Stimulated activated CD4-positive, alpha-beta T cell treated with anti-CD3 and anti-CD28 coated beads, Interleukin-12 subunit alpha, Interleukin-12 subunit beta, amount 100 ng/mL, for 48 hours (primary cell): ENCODE measurements at regions not wholly inside any gene's neighbourhood (a gene's known extent, or its start where the extent isn't known, plus 50 kb on each side); places are given as distances from the start of the nearest gene placed in this dataset.
"Not testable (repeated sequence)": the region's sequence is repeated elsewhere in the genome, so short reads cannot be mapped to it uniquely, and the experiment has no call there.

Source experiments
- DNase-seq, 3 donors: peaks; one replicate each; pipeline ENCODE4 v3.0.0-alpha.2; 2020; ENCODE audit warnings: low read depth in 2 of 3, low spot score in 1 of 3

DNA sequence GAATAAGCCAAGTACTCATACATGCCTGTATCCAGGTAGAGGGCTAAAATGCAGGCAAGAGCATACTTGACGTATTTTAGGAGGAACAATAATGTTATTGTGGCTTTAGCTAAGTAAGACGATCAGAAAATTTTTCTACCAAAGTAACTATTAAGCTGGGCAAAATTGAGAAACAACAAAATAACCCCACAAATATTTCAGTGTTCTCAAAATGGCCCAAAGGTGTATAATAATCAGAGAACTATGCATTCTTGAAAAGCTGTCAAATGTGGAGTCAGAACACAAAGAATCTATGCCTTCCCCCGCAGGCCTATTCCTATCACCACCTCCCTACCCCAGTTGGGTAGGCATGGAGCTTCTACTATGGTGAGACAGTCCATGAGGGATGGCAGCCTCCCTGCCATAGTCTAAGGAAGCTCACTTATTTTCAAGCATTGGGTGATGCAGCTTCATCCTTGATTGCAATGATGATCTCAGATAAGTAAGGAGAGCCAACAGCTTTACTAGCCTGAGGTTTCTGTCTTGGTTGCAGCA, 1132.5 kb upstream of the SPRY2 start:
- no peak for DNase-seq

DNA sequence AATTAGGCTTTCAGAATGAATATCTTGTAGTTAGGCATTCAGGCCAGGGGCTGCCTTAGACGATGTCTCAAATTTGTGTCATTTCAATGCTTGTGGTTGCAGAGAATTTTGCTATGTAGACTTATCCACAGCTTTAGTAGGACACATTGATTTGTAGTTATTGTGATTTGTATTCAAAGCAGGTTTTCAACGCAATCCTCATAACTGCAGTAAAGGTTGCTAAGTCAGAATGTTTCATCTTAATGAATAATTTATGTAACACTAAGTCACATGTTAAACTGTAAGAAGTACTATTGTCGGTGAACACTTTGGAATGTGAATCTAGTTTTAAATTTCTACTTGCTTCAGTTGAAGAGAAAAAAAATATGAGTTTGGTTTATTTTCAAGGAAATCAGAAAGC, 1117.2 kb upstream of the SPRY2 start:
- no peak for DNase-seq

DNA sequence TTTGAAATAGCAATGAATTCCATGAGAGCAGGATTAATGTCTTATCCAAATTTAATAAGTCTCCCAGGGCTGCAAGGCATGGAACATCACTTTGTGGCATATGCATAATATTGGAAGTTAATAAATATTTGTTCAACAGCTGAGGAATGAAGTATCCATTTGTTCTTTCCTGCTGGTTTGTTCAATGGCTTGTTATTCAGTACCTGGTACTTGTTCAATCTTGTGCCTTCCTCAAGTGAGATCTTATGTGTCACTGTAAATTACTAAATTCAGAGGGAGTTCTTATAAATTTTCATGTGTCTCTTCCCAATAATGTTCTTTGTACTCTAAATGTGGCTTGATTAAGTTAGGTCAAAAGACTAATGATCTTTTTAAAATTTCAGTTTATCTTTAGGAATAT, 1105.5 kb upstream of the SPRY2 start:
- no peak for DNase-seq

DNA sequence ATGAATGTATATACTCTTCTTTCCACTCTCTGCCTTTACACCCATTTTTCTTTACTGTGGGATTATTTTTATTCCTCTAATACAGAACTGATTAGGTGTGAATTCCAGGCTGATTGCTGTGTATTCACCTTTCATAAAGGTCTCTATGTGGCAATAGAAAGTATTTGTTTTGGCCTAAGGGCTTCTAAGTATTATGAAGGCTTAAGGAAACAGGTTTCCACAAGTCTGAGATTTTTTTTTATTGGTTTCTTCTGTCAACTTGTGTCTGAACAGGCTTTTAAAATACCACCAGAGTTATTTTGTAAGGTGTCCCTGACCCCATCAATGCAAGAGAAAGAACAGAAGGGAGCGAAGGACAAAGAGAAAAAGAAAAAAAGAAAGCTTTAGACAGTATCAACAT, 1102.0 kb upstream of the SPRY2 start:
- no peak for DNase-seq

DNA sequence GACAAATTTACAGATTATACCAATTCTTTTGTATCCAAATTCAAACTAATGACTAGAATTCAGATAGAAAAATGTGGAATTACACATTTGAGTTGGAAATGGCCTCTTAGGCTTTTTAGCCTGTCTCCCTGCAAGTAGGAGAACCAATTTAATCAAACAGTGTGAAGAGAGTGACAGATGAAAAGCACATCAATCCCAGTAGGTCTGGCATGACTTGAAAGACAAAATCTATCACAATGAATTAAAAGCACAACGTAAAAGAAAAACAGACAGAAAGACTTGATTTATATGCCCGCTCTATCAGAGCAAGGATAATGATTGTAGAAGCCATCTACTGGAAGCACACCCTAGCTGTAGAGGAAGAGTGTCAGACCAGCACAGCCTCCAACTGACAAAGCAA, 1084.4 kb upstream of the SPRY2 start:
- no peak for DNase-seq

DNA sequence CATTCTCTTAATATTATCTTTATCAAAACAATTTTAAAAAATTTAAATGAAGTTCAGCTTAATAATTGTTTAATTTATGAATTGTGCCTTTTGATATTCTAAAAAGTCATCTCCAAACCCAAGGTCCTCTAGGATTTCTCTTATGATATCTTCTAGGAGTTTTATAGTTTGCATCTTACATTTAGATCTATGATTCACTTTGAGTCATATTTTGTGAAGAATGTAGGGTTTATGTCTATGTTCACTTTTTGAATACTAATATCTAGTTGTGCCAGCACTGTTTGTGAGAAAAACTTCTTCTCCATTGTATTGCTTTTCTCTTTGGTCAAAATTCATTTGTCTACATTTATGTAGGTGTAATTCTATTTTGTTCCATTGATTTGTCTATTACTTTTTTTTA, 1068.4 kb upstream of the SPRY2 start:
- no peak for DNase-seq

DNA sequence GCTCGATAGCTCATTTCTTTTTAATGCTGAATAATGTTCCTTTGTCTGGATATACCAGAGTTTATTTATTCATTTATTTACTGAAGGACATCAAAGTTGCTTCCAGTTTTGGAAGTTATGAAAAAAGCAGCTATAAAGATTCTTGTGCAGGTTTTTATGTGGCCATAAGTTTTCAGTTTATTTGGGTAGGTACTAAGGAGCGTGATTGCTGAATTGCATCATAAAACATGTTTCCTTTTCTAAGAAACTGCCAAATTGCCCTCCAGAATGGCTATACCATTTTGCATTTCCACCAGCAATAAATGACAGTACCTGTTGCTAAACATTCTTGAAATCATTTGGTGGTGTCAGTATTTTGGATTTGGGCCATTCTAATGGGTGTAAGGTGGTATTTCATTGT, 1067.7 kb upstream of the SPRY2 start:
- no peak for DNase-seq

DNA sequence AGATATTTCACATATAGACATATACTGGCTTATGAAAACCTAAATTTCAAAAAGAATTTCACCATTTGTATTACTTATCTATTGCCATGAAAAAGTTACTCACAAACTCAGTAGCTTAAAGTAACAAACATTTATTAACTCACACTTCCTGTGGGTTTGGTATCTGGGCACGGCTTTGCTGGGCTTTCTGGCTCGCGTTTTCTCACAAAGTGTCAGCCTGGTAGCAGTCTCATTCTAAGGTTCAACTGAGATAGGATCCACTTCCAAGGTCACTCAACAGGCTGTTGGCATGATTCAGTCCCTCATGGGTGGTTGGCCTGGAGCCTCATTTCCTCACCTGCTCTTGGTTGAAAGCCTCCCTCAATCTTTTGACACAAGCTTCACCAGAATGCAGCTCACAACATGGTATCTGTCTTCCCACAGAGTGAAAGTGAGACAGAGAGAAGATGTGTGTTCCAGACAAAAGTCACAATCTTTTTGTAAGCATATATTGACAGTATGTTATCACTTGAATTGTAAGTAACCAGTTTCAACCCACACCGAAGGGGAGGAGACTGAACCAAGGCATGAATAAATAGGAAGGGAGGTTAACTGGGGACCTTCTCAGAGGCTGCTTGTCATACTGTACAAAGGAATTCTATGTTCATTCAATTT, 1065.8 kb upstream of the SPRY2 start:
- DNase-seq: no peak

DNA sequence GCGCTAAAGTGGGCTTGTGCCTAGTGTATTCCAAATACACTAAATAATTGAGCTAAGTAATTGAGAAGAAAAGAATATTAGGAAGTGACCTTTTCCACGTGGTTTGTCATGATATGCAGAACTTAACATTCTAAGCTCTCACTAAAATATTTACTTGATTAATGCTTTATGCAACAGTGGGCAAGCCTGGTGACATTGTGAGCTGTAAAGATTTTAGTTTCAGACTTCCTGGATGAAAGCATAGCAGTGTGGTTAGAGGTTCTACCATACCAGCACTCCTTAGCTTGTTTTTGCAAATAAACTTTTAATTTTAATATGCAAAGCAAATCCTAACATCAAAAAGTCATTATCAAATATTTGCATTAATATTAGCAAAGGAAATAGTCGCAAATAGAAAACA, 1065.1 kb upstream of the SPRY2 start:
- no peak for DNase-seq

DNA sequence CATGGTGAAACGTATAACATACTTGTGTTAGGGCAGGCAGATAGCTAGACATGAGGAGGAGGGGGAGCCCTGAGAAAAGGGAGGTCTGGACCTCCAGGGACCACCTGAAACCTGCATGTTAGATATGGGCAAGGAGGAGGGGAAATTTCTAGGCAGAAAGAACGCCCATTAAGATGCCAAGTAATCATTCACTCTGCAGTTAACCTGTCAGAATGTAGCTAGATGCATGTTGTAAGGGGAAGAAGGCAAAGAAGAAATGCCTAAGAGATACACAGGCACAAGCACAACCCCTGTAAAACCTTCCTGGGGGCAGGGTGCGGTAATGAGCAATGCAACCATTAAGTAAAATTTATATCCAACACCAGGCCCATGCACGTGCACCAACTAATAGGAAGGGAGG, 1055.3 kb upstream of the SPRY2 start:
- no peak for DNase-seq

DNA sequence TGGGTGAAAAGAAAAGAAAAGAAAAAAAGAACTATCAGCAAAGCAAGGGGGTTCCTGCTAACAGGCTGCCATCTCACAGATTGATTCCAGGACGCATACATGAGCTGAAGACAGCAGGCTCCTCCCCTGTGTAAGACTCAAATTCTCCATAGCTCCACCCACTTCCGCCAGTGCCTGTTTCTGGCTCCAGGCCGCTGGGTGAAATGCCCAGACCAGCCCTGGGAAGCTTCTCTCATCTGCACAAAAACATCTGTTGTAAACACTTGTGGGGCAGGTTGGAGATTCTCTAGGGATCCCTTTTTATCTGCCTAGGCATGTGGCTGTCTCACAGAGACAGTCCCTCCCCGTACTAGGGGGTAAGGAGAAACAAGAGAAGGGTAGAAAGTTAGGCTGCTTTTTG, 1054.4 kb upstream of the SPRY2 start:
- DNase-seq: no peak

DNA sequence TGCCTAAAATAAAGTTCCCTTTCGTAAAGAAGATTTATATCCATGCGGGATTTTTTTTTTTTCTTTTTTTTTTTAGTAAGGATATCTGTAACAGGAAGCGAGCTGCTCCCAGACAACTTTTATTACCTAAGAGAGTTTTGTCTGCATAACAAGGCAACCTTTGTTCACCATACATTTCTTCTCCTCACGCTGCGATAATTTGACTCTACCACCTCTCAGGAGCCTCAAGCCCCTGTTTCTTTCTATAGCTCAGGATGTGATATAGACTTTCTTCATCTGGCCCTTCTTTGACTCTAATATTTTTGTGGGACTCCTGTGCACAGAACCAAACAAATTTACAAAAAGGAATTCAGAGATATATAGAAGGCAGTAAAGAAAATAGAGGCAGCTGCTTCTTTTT, 1053.7 kb upstream of the SPRY2 start:
- no peak for DNase-seq

DNA sequence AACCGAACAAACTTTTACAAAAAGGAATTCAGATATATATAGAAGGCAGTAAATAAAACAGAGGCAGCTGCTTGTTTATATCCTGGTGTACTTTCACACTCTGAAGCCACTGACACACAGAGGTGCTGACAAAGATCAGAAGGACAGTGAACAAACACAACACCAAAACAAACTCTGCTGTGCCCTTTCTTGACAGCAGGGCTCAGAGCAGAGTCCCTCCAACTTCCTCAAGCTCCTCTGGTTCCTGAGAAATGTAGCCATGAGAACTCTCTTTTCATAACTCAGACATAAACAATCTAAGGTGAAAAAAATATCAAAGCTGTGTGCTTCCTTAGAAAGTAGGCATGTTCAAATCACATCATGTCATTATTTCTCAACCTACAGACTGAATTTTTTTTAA, 1052.8 kb upstream of the SPRY2 start:
- no peak for DNase-seq

DNA sequence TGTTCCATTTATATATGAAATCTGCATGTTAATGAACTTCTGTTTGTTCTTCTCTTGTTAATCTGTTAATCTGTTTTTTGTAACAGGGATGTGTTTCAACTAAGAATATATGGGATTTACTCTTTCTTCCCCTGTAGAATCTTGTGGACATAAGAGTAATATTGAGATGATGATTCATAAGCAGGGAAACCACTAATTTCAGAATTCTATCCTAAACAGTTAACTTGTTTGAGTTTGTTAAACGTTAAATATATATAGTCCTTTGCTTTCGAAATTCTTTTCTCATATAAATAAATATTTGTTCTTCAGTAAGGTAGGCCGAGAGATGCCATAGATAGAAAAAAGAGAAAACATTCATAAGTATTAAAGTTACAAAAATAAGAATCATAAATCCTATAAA, 1052.2 kb upstream of the SPRY2 start:
- DNase-seq: no peak

DNA sequence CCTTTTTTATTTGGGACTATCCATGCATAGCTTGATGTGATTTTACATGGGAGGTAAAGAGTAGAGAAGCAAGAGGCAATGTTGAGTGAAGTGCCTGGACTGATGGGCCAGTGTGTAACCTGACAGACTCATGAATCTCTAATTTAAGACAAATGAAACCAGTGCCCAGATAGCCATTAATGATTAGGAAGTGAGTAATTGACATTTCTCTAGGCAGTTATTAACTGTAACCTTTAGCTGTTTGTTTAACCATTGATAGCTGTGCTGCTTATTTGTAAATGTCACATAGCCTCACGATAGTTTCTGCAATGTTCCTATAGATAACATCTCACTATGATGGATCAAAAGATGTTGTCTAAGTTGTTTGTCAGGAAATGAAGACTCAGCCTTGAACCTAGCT, 1047.5 kb upstream of the SPRY2 start:
- no peak for DNase-seq

DNA sequence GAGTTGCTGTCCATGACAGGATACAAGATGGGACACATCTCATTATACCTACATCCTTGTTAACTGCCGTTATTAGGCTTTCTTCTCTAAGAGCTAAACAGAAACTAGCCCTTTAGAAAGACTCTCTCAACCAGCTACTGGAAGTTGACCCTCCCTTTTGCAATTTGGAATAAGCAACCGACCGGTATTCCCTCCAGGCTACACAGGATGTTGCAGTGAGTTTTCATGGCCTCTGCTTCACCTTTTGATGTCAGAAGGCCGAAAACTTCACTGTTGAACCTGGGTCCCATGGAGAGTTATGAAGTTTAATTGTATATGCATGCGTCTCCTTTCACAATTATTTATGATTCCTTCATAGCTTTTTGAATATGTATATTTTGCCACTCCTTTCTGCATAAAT, 1042.5 kb upstream of the SPRY2 start:
- DNase-seq: no peak

DNA sequence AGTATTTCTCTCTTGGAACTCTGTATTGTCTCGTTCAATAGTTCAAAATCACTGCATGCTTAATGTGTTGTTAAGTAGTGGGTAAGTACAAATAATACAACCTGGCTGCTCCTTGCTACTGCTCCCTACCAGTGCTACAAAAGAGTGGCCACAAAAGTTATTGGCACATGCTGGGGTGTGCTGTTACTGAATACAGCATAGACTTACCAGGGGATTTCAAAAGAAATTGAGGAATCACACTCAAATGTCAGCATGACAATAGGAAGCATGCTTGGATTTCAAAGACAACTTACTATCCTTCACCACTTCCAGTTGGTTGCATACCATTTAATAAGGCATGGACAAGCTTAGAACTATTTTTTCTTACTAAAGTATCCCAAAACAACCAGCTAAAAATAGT, 1041.3 kb upstream of the SPRY2 start:
- DNase-seq: no peak

DNA sequence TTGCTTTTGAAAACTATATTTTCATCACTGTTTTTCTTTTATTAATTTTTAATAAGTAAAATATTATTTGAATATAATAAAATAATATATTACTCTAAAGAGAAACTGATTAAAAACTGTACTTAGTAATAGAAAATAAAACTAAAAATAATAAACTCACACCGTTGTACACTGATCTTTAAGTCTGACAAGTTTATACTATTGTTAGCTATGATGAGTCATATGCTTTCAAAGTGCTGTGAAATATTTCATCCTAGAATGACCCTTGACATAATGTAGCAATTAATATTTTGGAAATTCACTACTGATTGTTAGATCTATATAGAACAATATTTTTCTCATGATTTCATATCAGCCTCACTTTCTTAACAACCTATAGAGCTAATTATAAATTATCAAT, 1040.6 kb upstream of the SPRY2 start:
- no peak for DNase-seq

DNA sequence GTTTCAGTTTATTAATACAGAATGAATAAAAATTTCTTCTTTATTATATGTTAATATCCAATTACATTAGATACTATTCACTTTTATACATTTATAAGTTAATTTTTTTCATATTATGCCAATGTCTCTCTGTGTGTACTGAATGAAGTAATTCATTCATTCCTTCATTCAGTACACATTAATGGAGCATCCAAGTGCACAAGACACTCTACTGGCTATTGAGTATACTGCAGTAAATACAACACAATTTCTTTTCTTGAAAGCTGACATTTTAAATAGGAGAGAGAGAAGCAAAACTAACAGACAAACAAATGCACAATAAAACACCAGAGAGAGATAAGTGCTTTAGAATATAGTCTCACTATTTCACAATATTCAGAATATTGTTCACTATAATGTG, 1038.3 kb upstream of the SPRY2 start:
- DNase-seq: no peak

DNA sequence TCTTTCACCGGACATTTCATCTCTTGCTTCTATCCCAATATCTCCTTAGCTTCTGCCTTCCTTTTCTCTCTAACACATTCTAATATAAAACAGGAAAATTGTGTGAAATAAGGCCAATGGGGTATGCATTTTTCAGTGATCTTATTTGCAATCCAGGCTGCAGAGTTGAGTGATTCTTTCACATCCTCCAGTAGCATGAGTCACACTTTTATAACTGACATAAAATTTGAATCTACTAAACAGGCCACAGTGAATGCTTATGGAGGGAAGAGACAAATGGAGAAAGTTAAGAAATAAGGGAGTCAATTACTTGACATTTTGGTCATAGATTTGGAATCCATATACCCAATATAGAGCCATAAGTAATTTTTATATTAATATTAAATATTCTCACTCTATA, 1037.0 kb upstream of the SPRY2 start:
- DNase-seq: no peak

DNA sequence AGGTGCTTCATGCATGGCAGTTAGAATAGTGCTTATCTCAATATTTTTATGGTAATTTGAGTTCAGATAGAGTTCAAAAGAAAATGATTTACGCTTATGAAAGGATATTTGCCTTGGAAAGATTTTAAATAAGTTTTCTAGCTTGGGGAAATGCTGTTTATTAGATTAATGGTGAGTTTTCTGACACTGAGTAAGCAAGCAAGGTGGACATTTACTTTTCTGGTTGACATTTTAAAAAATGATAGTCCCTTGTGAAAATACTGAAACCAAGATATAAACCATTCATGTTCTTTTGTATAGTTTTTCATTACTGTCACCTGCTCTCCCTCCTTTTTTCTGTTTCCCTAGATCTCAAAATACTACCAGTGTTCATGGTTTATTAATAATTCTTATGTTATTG, 1034.8 kb upstream of the SPRY2 start:
- DNase-seq: no peak

DNA sequence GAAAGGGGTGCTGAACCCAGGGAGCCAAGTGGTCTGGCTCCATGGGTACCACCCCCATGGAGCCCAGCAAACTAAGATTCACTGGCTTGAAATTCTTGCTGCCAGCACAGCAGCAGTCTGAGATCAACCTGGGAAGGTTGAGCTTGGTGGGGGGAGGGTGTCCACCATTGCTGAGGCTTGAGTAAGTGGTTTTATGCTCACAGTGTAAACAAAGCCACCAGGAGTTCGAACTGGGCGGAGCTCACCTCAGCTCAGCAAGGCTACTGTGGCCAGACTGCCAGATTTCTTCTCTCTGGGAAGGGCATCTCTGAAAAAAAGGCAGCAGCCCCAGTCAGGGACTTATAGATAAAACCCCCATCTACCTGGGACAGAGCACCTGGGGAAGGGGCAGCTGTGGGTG, 1021.8 kb upstream of the SPRY2 start:
- DNase-seq: not testable (repeated sequence)

DNA sequence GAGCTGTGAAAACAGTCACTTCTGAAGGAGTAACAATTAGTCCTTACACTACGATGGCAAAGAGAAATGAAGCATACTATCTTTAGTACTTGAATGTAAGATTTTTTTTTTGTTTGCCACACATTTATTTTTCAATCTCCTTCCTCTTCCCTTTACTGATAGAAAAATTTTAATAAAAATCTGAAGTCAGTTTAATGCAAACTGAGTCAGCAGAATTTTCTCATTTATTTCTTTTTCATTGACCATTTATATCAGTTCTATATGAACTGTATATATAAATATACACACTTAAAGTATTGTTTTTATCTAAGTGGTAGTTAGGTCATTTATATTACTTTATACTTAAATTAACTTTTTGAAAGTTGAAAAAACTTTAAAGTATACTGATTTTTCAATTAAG, 1009.1 kb upstream of the SPRY2 start:
- DNase-seq: no peak
